ENCODE measurements at regions not wholly inside any gene's neighbourhood (a gene's known extent, or its start where the extent isn't known, plus 50 kb on each side); places are given as distances from the start of the nearest gene placed in this dataset.
"Not testable (repeated sequence)": the region's sequence is repeated elsewhere in the genome, so short reads cannot be mapped to it uniquely, and the experiment has no call there.

DNA sequence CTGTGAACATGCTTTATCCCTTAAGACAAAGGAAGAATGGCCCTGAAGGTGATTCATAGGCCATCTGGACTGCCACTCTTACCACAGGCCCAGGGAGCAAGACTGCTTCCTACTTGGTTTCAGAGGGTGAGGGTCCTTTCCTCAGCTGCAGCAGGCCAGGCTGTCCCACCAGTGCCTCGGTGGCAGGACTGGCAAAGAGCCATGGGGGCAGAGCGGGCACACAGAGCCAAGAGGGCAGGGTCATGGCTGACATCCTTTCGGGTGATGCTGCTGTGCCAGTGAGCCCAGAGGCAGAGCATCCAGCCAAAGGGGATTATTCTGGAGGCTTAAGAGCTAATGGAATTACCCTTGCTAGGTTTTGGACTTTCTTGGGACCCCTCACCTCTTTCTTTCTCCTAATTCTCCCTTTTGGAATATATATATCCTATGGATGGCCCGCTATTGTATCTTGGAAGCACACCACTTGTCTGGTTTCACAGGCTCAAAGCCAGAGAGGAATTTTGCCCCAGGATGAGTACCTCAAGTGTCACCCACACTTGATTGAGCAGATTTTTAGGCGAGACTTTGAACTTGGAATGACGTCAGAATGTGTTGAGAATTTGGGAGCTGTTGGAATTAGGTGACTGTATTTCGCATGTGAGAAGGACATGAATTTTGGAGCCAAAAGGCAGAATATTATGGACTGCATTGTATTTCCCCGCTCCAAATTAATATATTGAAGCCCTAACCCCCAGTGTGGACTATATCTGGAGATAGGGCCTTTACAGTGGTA is 180.6 kb downstream of the BARX1 start:
- no peak for DNase-seq (ENCODE audit: low read depth)
- TF ChIP-seq, protein P1, sequence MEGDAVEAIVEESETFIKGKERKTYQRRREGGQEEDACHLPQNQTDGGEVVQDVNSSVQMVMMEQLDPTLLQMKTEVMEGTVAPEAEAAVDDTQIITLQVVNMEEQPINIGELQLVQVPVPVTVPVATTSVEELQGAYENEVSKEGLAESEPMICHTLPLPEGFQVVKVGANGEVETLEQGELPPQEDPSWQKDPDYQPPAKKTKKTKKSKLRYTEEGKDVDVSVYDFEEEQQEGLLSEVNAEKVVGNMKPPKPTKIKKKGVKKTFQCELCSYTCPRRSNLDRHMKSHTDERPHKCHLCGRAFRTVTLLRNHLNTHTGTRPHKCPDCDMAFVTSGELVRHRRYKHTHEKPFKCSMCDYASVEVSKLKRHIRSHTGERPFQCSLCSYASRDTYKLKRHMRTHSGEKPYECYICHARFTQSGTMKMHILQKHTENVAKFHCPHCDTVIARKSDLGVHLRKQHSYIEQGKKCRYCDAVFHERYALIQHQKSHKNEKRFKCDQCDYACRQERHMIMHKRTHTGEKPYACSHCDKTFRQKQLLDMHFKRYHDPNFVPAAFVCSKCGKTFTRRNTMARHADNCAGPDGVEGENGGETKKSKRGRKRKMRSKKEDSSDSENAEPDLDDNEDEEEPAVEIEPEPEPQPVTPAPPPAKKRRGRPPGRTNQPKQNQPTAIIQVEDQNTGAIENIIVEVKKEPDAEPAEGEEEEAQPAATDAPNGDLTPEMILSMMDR (IDR thresholded peaks at IDR 0.05; ENCODE audit: insufficient read depth, low read depth, low read length, missing control alignments): no peak

DNA sequence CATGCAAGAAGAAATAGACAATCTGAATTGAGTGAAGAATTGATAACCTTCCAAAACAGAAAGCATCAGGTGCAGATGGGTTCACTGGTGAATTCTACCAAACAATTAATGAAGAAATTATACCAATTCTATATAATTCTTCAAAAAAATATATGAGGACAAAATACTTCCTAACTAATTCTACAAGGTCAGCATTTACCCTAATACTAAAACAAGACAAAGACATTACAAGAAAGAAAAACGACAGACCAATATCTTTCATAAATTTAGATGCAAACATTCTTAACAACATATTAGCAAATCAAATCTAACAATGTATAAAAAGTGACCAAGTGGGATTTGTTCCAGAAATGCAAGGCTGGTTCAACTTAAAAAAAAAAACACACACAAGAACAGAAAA is 183.9 kb downstream of the BARX1 start:
- no peak for DNase-seq (ENCODE audit: low read depth)
- TF ChIP-seq, protein P1 (IDR thresholded peaks at IDR 0.05; ENCODE audit: insufficient read depth, low read depth, low read length, missing control alignments): no peak
- H3K4me3 ChIP-seq (ENCODE audit: low read depth, low read length): no peak overlapping the region

More for the DNA sequence above, 180.6 kb downstream of the BARX1 start:
- H3K4me3 ChIP-seq (ENCODE audit: low read depth, low read length): no peak overlapping the region

DNA sequence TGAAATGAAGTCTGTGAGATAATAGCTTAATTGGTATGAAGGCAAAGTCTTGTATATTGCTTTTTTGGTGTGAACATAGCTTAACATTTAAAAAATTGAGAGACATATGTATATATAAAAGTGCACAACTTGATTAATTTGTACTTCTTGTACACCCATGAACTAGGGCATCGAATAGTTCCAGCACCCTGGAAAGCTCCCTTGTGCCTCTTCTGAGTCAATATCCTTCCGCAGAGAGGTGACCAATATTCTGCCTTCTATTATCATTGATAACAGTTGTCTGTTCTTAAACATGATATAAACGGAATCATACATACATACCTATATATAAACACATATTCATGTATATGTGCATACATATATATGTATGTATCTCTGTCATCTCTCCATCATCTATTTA is 185.4 kb downstream of the PHF2 start:
- TF ChIP-seq, protein P1 (IDR thresholded peaks at IDR 0.05; ENCODE audit: insufficient read depth, low read depth, low read length, missing control alignments): no peak
- no peak for DNase-seq (ENCODE audit: low read depth)
- H3K4me3 ChIP-seq (ENCODE audit: low read depth, low read length): no peak overlapping the region

DNA sequence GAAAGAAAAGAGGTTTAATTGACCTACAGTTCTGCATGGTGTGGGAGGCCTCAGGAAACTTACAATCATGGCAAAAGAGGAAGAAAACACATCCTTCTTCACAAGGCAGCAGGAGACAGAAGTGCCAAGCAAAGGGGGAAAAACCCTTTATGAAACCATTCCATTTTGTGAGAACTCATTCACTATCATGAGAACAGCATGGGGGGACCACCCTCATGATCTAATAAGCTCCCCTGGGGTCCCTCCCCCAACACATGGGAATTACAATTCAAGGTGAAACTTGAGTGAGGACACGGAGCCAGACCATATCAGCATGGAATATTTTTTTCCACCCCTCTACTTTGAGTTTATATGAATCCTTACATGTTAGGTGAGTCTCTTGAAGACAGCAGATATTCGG is 173.7 kb downstream of the PHF2 start:
- TF ChIP-seq, protein P1 (IDR thresholded peaks at IDR 0.05; ENCODE audit: insufficient read depth, low read depth, low read length, missing control alignments): no peak
- no peak overlapping the region for H3K4me3 ChIP-seq (ENCODE audit: low read depth, low read length)
- DNase-seq (ENCODE audit: low read depth): no peak

DNA sequence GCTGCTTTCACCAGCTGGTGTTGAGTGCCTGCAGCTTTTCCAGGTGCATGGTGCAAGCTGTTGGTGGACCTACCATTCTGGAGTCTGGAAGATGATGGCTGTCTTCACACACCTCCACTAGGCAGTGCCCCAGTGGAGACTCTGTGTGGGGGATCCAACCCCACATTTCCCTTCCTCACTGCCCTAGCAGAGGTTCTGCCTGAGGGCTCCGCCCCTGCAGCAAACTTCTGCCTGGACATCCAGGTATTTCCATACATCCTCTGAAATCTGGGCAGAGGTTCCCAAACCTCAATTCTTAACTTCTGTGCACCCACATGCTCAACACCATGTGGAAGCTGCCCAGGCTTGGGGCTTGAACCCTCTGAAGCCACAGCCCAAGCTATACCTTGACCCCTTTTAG is 172.4 kb downstream of the PHF2 start:
- H3K4me3 ChIP-seq (ENCODE audit: low read depth, low read length); DNase-seq (ENCODE audit: low read depth): not testable (repeated sequence)

DNA sequence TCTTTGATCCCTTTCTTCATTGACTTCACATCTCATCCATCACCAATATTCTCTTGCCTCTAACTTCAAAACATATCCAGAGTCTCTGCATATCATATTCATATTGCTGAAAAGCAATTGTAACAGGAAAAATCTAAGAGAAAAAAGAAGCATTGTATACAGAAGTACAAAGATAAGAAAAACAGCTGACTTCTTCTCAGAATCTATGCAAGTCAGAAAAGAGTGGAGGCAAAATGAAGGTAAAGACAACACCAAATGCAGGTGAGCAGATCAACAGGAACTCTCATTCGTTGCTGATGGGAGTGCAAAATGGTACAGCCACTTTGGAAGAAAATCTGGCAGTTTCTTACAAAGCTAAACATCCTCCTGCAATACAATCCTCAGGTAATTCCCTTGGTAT is 155.6 kb downstream of the PHF2 start:
- H3K4me3 ChIP-seq (ENCODE audit: low read depth, low read length): no peak overlapping the region
- no peak for DNase-seq (ENCODE audit: low read depth)
- TF ChIP-seq, protein P1 (IDR thresholded peaks at IDR 0.05; ENCODE audit: insufficient read depth, low read depth, low read length, missing control alignments): no peak

DNA sequence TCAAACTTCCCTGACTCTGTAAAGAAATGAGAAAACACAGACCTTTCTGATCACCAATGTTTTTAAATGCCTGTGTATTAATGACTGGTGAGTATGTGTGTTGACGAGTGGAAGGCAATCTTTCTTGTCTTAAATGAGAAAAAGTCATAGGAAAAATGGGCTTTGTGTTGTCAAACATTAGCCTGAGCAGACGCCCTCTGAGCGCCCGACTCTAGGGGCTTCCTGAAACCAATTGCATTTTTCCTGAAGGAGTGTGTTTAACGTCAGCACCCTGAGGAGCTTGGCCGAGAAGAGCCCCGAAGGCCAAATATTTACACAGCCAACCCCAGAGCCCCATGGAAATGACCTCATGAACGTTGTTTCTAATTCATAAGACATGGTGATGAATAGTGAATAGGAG is 154.3 kb downstream of the PHF2 start:
- TF ChIP-seq, protein P1 (IDR thresholded peaks at IDR 0.05; ENCODE audit: insufficient read depth, low read depth, low read length, missing control alignments): no peak
- no peak for DNase-seq (ENCODE audit: low read depth)

More for the DNA sequence above, 154.3 kb downstream of the PHF2 start:
- no peak overlapping the region for H3K4me3 ChIP-seq (ENCODE audit: low read depth, low read length)

Data from GM12865 (cell line).